VCaP (cell line): ENCODE measurements at regions not wholly inside any gene's neighbourhood (a gene's known extent, or its start where the extent isn't known, plus 50 kb on each side); places are given as distances from the start of the nearest gene placed in this dataset.

ENCODE experiments used
- H3K27ac ChIP-seq: fragments of 450-650 bp; 2 replicates; pipeline ENCODE4 v1.5.1; 2017
- TF ChIP-seq, protein P1 (sequence below): fragments of 450-650 bp; conservative IDR thresholded peaks from 2 replicates; pipeline ENCODE4 v1.5.1; 2017; ENCODE audit warnings: mild to moderate bottlenecking, moderate library complexity

DNA sequence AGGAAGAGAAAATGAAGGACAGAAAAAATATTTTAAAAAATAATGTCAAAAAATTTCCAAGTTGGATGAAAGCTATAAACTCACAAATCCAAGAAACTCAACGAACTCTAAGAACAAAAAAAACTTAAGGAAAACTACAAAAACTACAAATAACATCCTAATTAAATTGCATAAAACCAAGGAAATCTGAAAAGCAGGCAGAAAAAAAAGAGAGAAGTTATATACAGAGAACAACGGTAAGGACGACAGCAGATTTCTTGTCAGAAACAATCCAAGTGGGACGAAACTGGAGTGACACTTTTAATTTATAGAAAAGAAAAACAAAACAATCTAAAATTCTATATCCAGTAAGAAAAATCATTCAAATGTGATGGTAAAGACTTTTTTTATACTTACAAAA is 122.2 kb upstream of the LYZL1 start:
- TF ChIP-seq, protein P1, sequence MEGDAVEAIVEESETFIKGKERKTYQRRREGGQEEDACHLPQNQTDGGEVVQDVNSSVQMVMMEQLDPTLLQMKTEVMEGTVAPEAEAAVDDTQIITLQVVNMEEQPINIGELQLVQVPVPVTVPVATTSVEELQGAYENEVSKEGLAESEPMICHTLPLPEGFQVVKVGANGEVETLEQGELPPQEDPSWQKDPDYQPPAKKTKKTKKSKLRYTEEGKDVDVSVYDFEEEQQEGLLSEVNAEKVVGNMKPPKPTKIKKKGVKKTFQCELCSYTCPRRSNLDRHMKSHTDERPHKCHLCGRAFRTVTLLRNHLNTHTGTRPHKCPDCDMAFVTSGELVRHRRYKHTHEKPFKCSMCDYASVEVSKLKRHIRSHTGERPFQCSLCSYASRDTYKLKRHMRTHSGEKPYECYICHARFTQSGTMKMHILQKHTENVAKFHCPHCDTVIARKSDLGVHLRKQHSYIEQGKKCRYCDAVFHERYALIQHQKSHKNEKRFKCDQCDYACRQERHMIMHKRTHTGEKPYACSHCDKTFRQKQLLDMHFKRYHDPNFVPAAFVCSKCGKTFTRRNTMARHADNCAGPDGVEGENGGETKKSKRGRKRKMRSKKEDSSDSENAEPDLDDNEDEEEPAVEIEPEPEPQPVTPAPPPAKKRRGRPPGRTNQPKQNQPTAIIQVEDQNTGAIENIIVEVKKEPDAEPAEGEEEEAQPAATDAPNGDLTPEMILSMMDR = no peak
- no peak overlapping the region for H3K27ac ChIP-seq

DNA sequence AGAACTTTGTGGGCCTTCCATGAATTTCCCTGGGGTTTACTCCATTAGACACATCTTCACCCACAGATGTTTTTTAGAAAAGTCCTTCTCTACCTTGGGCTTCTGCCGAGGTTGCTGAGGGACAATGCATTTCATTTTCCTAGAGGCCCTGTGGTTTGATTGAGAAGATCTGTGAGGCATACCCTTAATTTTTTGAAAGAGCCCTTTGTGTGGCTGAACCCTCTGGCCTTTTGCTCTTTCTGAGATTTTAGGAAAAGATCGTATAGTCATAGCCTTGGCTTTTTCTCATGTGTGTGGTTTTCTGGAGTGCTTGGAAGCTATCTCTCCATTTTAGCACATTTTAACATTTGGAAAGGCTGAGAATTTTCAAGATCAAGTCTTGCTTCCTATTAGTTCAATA is 119.8 kb upstream of the LYZL1 start:
- TF ChIP-seq, protein P1 = no peak
- no peak overlapping the region for H3K27ac ChIP-seq

DNA sequence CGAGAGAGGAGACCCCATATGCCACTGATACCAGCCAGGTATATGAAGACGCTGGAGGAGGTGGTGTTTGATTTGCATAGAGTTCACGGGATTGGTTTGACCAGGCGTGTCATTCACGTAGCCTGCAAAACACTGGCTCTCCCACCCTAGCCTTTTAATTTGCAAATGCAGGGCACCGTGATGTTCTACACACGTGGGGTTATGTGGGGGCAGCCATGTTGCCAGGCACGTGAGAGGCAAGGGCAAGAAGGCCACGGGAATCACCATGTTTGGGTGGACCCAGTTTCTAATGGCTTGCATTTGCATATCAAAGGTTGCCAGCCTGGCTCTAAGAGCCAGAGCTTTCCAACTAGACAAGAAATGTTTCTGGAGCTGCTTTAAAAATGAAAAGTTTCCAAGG is 117.2 kb upstream of the LYZL1 start:
- H3K27ac ChIP-seq = no peak overlapping the region
- TF ChIP-seq, protein P1 = no peak

DNA sequence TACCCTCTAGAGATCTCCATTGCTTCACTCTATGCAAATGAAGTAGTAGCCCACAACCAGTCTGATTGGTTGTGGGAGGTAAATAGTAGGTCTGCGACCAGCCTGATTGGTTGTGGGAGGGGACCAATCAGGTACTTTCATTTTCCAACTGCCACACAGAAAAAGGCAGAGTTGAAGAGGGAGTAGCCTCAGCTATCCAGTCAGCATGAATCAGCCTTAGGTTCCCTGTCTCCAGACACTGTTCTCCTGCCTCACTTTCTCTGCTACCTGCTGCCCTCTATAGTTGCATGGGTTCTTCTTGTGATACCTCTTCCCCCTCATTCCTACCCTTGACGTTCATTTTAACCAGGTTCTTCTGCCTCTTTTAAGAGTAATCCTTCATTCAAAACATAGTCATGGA is 114.5 kb upstream of the LYZL1 start:
- no peak overlapping the region for H3K27ac ChIP-seq
- TF ChIP-seq, protein P1 = no peak

DNA sequence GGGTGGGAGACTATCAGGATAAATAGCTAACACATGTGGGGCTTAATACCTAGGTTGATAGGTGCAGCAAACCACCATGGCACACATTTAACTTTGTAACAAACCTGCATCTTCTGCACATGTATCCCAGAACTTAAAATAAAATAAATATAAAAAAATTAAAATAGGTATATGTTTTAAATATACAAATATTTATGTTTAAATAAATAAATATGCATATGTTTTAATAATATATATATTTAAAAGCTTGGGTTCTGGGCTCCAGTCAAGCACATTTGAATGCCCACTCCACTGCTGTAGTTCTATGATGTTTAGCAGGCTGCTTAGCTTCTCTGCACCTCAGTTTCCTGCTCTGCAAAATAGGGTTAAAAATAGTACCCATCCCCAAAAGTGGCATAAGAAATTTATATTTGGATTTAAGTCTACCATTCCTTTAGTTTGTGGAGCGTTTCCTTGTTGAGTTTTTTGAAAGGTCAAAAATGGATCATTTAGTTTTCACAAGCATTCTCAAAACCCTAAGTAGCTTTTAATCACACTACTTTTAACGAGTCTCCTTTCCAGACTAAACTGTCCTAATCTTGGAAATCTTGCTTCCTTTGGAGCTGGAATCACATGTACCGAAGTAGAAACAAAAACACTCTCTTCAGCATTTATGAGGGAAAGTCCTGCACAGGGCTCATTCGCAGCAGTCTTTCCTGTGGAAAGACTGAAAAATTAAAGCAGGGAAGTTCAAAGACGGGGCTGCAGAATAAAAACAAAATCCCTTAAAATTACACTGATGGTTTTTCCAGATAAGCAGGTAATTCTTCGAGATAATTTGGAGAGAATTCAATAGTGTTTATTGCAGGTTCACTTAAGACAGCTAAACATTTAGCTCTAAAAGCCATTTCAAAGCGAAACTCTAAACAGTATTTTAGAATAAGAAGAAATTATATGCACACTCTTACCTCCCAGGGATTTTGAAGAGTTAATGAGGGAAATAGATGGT is 111.7 kb upstream of the LYZL1 start:
- TF ChIP-seq, protein P1 = no peak
- no peak overlapping the region for H3K27ac ChIP-seq

DNA sequence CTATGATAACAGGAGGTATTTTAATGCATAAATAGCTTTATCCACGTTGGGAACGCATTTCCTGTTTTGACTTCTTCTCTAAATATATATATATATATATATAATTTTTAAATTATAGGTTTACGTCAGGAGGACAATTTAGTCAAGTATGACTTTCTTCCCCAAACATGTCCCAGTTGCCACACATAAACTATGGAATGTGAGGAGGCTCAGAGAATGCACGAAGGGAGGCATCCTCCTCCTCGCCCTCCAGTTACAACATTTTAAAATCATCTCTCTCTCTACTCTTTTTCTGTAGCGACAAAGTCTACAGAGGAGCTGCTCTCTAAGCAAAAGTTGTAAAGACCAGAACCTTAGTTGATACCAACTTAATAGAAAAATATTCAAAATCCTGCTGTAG is 106.9 kb upstream of the LYZL1 start:
- H3K27ac ChIP-seq = no peak overlapping the region
- TF ChIP-seq, protein P1 = no peak

DNA sequence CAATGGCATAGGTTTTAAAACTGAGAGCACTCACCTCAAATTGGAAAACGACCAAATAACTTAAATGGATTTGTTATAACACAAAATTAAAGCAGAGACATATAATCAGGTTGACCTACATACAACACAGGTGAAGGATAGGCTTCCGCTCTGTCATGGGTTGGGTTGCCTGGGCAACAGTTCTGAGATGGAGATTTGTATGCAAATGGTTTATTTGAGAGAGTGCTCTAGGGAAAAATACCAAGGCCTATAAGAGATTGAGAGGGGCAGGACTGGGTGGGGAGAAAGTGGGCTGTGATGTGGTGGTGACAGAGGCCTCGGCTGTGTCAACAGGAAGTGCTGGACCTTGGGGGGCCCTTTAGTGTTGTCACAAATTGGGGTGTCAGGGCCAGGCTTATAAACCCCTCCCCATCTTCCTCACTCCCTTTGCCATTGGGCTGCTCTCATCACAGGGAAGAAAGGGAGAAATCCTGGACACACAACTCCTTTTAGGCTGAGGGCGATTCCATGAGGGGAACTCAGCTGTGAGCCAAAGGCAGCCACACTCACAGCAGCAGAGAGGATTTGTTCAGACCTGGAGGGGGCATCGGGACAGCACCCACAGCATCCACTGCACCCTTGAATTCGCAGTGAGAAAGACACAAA is 105.4 kb upstream of the LYZL1 start:
- TF ChIP-seq, protein P1 = no peak
- H3K27ac ChIP-seq = no peak overlapping the region
